ENCODE measurements at regions not wholly inside any gene's neighbourhood (a gene's known extent, or its start where the extent isn't known, plus 50 kb on each side); places are given as distances from the start of the nearest gene placed in this dataset.

DNA sequence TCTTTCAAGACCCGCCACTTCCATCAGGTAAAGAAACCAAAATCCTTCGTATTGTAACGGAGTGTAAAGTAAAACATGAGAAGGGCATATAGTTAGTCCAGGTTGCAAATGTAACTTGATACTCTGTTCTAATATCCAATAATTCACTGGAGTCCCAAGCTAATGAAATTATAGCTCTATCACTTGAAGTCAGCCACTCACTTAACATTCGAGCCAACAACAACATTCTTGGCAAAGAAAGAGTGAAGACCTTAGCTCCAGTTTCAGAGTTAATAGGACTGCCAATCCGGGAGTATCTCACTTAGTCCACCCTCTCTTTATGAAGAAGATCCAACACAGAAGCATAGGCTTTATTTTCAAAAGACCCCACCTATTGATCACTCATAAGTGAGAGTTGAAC lies 298.0 kb upstream of the SOX11 start:
- no peak overlapping the region for H3K4me3 ChIP-seq (ENCODE audit: low read length)
- DNase-seq (ENCODE audit: low read depth, low spot score) = no peak

DNA sequence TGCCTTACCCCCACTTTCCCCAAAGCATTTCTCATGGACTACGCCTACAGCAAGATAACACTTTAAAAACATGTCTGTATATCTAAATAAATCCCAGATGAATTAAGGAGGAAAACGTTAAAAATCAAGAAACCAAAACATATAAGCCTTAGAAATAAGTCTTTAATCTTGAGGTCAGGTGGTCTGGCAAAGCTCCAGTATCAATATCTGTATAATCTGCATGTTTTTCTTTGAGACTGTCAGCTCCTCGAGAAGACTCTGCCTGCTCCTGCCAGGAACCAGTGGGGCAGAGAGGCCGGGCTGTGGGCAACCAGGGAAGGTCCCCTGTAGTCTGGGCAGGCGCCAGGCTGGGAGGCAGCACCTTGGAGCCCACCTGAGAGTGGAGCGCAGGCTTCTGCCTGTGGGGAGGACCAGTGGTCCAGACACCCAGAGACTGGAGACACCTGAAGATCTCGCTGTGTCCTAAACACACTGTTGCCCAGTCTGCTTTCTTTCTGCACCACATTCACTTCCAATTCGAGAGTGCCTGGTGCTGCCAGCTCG lies 291.0 kb upstream of the SOX11 start:
- H3K4me3 ChIP-seq (ENCODE audit: low read length) = no peak overlapping the region

DNA sequence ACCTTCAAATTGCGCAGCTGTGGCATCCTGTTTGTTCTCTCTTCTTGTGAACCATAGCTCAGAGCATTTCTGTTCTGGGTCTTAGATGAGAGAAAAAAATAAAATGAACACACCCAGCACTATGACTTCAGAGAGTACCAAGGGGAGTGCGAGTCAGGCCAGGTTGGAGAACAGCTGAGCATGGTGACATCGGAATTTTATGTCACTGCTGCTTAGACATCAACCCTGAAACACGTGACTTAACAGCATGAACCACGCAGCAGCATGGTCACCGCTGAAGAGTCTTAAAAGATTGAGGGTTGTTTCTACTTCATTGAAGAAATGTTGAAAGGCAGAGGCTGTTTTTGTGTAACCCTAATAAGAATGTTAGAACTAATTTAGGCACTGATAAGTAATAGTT lies 288.8 kb upstream of the SOX11 start:
- H3K4me3 ChIP-seq (ENCODE audit: low read length) = no peak overlapping the region
- no peak for DNase-seq (ENCODE audit: low read depth, low spot score)

More for the DNA sequence above, 291.0 kb upstream of the SOX11 start:
- DNase-seq (ENCODE audit: low read depth, low spot score) = no peak

DNA sequence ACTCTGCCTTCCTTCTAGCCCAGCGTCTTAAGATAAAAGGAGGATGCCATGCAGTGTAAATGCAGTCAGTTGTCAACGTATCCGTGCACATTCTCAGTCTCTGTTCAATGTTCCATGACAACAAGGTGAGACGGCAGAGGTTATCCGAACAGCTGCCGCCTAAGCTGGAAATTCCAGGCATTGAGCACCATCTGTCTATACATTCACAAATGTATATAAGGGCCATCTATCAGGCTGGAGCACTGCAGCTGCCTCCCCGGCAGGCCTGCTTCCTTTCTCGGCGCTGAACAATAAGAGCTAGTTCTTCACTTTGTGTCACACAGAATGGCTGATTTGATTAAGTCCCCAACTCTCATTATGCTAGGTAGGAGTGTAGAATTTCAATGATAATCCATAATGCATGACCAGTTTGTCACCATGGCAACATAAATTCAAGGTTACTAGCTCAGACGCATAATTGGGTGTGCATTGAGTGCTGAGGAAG lies 282.2 kb upstream of the SOX11 start:
- no peak overlapping the region for H3K4me3 ChIP-seq (ENCODE audit: low read length)
- DNase-seq (ENCODE audit: low read depth, low spot score) = no peak

DNA sequence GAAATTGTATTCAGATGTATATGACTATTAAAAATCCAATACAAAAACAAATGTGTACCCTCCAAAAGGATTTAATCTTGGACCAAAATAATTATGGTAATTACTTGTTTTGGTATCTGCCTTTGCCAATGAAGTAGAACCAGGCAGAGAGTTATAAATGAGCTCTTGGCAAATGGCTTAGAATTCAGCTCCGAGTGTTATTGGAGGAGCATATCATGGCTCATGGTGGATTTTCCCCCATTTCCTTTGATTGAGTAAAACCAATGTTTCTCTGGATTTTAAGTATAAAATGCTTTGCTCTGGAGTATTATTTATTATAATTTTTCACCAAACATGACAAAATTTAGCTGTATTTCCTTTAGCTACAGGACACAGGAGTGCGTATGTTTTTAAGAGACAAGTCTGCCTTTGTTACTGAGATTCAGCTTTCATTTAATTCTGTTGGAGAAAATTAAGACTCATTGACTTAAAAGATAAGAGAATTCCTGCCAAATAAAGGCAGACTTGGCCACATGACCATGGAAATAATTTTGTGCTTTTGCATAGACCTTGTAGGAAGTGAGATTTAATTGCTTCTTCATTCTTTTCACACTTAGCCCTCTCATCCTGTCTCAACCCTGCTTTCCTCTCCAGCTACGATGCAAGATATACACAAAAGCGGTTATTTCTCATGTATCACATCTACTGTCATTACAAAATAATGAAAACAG lies 281.0 kb upstream of the SOX11 start:
- H3K4me3 ChIP-seq (ENCODE audit: low read length) = no peak overlapping the region
- no peak for DNase-seq (ENCODE audit: low read depth, low spot score)

DNA sequence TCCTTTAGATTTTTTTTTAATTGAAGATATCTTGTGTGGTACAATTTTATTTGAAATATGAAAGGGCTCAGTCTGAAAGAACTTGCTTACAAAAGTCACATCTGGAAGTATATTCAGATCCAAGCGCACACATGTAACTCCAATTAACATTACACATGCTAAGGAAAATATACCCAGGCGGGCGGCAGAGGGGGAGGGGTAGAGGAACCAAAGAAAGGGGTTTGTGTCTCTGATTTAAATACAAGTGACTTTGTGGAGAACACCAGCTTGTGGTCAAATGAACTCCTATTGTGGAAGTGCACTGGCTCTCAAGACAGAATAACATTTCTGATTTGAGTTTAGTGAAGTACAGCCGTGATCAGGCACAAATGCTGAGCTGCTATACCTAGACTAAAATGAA lies 280.2 kb upstream of the SOX11 start:
- H3K4me3 ChIP-seq (ENCODE audit: low read length) = no peak overlapping the region
- no peak for DNase-seq (ENCODE audit: low read depth, low spot score)

DNA sequence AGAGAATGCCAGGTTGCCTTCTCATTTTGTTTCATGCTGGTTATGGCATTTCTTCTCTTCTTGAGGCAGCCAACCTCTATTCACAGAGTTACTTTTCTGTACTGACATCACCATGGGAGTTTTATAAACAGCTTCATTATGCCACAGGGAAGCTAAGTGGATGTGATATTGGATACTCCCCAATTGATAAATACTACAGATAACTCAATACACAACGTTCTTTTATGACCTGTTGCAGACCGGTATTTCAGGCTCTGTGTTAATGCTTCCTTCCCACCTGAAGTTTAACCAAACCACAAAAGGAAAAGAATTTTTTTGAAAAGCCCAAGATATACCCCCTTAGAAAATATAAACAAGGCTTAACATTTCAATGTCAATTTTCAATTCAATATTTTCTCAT lies 258.3 kb upstream of the SOX11 start:
- H3K4me3 ChIP-seq (ENCODE audit: low read length) = no peak overlapping the region
- no peak for DNase-seq (ENCODE audit: low read depth, low spot score)

DNA sequence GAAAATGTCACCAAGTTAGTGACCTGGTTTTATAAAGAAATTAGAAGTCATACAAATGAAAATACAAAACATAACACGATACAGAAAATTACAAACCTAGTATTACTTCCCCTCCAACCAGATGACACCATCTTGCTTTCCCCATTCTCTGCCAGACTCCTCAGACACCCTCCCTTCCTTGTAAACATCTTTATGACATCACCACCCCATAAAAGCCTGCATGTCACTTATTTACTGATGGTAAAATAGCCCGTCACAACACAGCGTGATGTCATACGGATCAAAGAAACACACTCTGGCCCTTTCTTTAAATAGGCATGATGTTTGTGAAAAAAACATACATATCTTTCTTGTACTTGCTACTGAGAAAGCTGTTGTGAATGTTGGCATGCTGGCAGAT lies 254.8 kb upstream of the SOX11 start:
- DNase-seq (ENCODE audit: low read depth, low spot score) = no peak
- H3K4me3 ChIP-seq (ENCODE audit: low read length) = no peak overlapping the region

DNA sequence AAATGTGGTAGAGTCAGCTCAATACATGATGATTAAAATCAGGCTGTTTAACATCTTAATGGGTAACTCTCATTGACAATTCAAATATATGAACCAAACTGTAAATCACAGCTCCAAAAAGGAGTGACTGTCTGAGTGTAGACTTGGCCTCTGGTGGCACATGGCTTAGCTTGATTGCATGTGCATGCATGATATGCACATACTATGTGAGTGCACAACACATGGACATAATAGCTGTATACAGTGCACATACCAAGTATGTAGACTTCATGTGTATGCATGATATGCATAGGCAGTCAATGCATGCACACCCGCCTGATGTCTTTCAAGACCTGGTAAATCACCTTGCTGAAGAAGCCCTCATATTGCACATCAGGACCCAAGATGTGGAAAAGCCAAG lies 252.0 kb upstream of the SOX11 start:
- DNase-seq (ENCODE audit: low read depth, low spot score) = no peak
- no peak overlapping the region for H3K4me3 ChIP-seq (ENCODE audit: low read length)

DNA sequence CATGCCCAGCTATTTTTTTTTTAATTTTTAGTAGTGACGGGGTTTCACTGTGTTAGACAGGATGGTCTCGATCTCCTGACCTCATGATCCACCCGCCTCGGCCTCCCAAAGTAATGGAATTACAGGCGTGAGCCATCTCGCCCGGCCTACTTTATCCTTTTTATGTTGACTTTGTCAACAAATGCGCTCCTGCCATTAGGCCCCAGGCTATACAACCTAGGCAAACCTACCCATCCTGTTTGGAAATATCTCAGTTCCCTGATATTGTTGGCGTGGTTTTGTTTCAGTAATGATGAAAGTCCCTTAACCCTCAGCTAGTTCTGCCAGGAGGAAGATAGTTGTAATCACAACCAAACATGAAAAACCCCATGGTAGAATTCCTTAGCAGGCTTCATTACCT lies 249.4 kb upstream of the SOX11 start:
- no peak overlapping the region for H3K4me3 ChIP-seq (ENCODE audit: low read length)
- DNase-seq (ENCODE audit: low read depth, low spot score) = no peak

DNA sequence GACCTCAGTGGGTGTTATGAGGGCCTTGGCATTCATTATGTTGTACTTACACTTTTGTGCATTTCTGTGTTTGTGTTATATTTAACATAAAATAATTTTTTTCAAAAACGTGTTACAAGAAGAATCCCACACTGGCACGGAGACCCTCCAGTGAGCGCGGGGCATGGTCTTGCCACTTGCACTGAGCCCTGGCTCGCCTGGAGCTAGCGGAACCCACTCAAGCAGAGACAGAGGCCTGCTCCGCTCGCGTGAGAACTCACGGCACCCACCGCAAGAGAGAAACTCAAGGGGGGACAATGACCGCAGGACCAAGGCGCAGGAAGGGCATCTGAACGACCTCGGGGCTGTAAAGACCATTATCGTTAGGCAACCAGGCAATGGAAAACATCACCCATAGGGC lies 248.0 kb upstream of the SOX11 start:
- H3K4me3 ChIP-seq (ENCODE audit: low read length) = no peak overlapping the region
- no peak for DNase-seq (ENCODE audit: low read depth, low spot score)

DNA sequence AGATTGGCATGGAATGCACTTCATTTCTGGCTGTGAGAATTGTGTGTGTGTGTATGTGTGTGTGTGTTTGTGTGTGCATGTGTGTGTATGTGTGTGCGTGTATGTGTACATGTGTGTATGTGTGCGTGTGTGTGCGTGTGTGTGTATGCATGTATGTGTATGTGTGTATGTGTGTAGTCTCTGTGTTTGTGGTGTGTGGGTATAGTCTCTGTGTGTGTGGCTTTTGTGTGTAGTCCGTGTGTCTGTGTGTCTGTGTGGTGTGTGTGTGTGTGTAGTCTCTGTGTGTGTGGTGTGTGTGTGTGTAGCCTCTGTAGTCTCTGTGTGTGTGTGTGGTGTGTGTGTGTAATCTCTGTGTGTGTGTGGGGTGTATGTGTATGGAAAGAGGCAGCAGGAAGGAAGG lies 247.3 kb upstream of the SOX11 start:
- no peak overlapping the region for H3K4me3 ChIP-seq (ENCODE audit: low read length)

DNA sequence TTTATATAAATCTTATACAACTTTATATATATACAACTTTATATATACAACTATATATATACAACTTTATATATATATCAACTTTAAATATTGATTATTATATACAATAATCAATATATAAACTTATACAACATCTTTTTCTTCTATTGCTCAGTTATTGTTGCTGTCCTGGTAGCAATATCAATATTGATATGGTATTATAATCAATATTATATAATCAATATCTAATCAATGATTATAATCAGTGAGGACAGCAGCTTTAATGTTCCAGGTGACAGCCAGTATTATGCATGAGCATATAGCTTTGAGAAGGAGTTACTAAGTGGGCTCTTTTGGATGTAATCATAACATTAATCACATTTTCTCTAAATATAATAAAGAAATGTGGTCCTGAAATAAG lies 242.3 kb upstream of the SOX11 start:
- no peak overlapping the region for H3K4me3 ChIP-seq (ENCODE audit: low read length)
- no peak for DNase-seq (ENCODE audit: low read depth, low spot score)

More for the DNA sequence above, 247.3 kb upstream of the SOX11 start:
- DNase-seq (ENCODE audit: low read depth, low spot score) = no peak

DNA sequence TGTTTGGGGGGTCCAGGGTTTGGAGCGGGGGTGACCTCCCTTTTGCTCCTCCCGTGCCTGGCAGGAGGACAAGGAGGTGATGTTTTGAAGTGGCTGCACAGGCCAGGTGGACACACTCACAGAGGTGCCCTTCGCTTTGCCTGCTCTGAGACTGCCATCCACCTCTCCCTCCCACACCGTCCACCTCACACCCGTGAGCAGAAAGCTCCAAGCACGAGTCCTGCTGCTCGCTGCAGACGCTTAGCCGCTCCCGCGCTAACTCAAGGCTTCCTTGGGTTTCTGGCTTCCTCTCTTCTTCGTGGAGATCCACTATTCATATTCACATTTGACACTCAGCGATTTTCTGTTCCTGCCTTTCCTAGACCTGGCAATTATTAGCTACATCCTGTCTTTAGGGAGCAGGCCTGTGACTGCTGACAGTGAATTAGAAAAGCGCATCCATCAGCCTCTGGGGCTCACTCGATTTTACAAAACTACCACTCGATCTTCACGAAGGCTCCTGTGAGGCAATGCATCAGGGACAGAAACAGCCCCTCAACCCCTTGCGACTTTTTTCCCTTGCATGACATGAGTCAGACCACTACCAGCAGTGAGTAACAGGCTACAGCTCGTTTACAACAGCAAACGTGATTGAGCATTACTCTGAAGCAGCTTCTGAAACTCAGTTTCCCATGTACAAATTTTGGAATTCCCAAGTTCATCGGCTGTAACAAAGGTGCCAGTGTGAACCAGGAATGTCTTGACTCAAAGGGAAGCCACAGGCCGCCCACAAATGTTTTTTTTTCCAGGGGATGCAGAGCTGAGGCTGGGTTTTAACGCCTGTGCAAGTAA lies 238.7 kb upstream of the SOX11 start:
- H3K4me3 ChIP-seq (ENCODE audit: low read length) = no peak overlapping the region
- DNase-seq (ENCODE audit: low read depth, low spot score) = no peak

DNA sequence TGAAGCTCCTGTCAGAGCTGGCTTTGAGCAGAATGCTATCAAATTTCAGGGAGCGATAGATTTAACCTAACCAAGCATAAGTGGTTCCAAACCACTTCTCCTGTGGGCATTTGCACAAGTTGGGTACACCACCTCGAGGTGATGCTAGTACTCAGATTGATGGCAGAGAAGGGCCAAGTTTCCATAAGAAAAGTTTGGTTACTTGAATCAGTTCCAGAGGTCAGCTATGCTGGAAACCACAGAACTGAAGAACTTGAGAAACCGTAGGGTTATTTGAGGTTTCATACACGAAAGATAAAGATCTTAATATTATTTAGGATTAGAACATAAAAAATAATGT lies 238.2 kb upstream of the SOX11 start:
- no peak overlapping the region for H3K4me3 ChIP-seq (ENCODE audit: low read length)
- DNase-seq (ENCODE audit: low read depth, low spot score) = no peak

DNA sequence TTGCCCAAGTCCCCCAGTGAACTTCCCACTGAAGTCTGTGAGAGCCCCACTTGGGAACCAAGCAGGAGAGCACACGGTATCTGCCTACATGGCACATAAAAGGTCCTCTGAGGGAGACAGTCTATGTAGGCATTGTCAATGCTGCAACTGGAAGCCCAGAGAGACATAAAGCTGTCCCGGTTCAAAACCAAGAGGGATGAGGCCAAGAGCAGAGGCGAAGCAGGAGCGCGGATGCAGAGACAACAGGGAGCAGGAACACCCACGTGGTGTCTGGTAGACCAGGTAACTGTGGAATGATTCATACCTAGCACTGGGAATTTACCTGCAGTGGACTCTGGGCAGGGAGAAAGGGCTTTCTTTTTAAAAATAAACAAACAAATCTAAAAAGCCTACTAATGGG lies 233.1 kb upstream of the SOX11 start:
- DNase-seq (ENCODE audit: low read depth, low spot score) = no peak
- H3K4me3 ChIP-seq (ENCODE audit: low read length) = no peak overlapping the region

DNA sequence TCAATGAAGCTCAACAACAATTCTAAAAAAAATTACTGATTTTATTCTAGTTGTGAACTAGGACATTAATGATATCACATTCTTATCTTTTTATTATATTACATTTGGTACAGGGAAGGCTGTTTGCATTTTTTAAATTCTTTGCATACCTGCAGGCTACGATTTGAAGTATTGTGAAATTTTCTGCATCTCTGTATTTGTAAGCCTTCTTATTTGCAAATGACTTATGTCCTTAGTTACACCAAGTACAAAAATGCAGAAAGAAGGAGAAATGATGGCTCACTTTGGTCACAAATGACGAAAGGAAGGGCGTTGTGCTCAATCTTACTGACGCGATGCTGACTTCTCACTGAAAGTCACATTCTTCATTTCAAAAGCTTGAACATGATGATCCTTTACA lies 227.5 kb upstream of the SOX11 start:
- H3K4me3 ChIP-seq (ENCODE audit: low read length) = no peak overlapping the region
- DNase-seq (ENCODE audit: low read depth, low spot score) = no peak

DNA sequence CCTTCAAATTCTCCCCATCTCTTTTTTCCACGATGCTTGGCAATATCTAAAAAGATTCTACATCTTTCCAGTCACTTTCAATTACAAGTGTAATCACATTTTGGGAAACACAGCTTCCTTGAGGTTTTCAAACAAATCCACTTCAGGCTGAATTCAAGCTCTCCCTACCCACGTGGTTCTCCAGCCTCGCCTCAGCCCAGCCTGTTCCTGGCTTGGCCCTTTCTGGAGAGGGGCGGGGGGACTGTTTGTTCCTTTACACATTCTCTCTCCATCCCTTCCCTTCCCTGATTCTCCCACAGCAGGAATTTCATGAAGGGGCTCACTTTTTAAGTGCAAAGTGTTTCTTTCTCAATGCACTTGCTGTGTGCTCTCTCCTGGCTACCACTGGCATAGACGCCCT lies 226.3 kb upstream of the SOX11 start:
- no peak overlapping the region for H3K4me3 ChIP-seq (ENCODE audit: low read length)
- no peak for DNase-seq (ENCODE audit: low read depth, low spot score)

DNA sequence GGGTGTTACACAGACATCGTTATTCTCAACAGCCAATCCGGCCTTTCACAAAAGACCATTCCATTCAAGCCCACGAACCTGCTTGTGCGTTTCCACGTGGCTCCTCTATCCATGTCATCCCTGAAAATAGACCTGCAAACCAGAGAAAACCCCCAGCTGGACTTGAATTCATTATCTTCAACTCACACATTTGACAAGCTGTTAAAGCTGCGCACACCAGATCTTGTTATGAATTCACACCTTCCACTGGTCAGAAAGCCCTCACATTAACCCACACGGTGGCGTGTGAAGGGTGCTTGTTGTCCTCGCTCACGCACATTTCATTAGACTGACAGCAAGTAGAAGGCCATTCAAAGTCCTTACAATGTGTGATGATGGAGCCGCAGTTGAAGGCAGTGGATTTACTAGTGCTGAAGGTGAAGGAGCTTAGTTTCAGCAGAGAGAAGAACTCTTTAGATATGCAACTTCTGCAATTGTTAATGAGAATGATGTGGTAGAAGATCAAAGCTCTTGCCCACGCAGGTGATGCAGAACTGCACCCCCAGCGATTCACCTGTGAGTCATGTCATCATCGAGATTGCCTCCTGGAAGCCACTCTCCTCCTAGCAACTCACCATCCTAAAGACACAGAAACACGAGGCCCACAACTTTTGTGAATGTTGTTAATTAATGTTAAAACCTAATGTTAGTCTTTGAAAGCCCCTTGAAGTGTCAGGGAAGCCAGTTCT lies 224.8 kb upstream of the SOX11 start:
- no peak for DNase-seq (ENCODE audit: low read depth, low spot score)
- H3K4me3 ChIP-seq (ENCODE audit: low read length) = no peak overlapping the region

DNA sequence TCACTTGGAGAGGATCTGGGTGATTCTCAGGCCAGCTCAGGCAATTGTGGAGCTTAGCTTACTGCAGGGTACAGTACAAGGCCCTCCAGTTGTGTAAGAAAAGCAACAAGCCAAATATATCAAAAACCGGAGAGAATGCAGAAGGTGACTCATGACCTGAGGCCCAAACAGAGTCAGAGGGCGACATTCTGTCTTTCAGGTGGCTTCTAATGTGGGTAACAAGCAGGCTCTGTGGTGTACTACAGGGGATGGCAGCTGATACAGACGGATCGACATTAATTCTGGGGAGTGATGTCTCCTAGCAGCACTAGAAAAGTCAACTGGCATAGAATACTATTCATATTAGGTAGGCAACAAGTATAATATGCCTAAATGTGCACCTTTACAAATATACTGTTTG lies 219.5 kb upstream of the SOX11 start:
- peak; percentile 80 for DNase-seq (ENCODE audit: low read depth, low spot score)
- H3K4me3 ChIP-seq (ENCODE audit: low read length) = no peak overlapping the region

All from Jurkat, Clone E6-1 (cell line).